ENCODE measurements at regions not wholly inside any gene's neighbourhood (a gene's known extent, or its start where the extent isn't known, plus 50 kb on each side); places are given as distances from the start of the nearest gene placed in this dataset.

DNA sequence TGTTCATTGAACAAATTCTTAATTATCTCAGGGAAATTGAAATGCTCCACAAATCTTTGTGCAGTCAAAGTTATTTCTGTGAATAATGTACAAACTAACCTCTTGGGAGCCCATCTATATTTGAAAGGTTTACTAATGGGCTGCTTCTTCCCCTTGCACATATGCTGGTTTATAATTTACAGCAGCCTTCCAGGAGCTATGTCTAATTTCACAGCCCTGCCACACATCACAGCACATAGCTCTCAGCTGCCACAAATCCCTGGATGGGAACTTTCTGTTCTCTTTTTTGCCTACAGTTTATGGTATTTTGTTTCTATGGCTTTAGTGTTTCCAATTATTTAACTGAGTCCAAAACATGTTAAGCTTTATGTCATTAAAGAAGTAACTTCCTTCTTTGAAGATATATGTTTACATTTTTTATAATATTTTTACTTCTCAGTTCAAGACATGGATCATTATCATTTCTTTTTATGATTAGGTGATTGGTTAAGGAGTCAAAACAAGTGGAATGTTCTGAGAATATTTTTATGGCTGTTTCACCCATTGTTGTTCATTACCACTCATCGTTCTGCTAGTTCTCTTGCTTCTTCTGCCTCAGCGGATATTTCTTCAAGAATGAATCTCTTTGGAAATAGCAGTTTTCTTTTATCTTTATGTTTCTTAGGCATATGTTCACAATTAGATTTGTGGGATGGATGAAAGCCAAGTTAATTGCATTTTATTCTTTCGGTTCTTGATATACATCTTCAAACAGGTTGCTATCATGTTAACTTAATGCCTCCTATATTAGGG is 475.6 kb upstream of the MIS18BP1 start:
- TF ChIP-seq, protein P1, sequence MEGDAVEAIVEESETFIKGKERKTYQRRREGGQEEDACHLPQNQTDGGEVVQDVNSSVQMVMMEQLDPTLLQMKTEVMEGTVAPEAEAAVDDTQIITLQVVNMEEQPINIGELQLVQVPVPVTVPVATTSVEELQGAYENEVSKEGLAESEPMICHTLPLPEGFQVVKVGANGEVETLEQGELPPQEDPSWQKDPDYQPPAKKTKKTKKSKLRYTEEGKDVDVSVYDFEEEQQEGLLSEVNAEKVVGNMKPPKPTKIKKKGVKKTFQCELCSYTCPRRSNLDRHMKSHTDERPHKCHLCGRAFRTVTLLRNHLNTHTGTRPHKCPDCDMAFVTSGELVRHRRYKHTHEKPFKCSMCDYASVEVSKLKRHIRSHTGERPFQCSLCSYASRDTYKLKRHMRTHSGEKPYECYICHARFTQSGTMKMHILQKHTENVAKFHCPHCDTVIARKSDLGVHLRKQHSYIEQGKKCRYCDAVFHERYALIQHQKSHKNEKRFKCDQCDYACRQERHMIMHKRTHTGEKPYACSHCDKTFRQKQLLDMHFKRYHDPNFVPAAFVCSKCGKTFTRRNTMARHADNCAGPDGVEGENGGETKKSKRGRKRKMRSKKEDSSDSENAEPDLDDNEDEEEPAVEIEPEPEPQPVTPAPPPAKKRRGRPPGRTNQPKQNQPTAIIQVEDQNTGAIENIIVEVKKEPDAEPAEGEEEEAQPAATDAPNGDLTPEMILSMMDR (IDR thresholded peaks at IDR 0.05): no peak
- no peak for TF ChIP-seq POLR2A (IDR thresholded peaks at IDR 0.05)
